ENCODE measurements at regions not wholly inside any gene's neighbourhood (a gene's known extent, or its start where the extent isn't known, plus 50 kb on each side); places are given as distances from the start of the nearest gene placed in this dataset.

DNA sequence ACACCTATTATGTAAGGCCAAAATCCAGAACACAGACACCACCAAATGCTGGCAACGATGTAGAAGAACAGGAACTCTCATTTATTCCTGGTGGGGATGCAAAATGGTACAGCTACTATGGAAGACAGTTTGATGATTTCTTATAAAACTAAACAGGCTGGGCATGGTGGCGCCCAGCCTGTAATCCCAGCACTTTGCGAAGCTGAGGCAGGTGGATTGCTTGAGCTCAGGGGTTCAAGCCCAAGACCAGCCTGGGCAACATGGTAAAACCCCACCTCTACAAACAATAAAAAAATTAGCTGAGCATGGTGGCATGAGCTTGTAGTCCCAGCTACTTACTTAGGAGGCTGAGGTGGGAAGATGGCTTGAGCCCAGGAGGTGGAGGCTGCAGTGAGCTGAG, 98.3 kb downstream of the TUBA3C start:
- no peak overlapping the region for H3K4me3 Mint-ChIP-seq
- no peak overlapping the region for H2AFZ ChIP-seq (ENCODE audit: low read length)
- no peaks in the 10 kb centered on the region for H3K4me1 Mint-ChIP-seq
- no peaks in the 10 kb centered on the region for H4K20me1 ChIP-seq (ENCODE audit: control insufficient read depth, insufficient read depth, insufficient read length)
- H3K18ac ChIP-seq (ENCODE audit: insufficient read length, low read depth, low read length), result no peak overlapping the region
- WGBS (ENCODE audit: extremely low coverage, insufficient read length, low lambda C conversion rate), result no CpG with 5 or more reads among the region's 3 CpGs
- H3T11ph ChIP-seq (ENCODE audit: low read length), result no peak overlapping the region
- no peak overlapping the region for H3K27ac Mint-ChIP-seq
- H3K4me1 ChIP-seq (ENCODE audit: insufficient read depth, low read length), result no peaks in the 10 kb centered on the region
- H2AK5ac ChIP-seq (ENCODE audit: insufficient read length, low read length), result no peak overlapping the region
- H3K36me3 Mint-ChIP-seq (ENCODE audit: insufficient read depth in 1 of 3, low read depth in 3 of 3), result peaks cover 22 to 35% (median 35%) of the 10 kb centered on the region in 3 experiments; a peak in 6 of 7 replicates
- H3K9ac ChIP-seq (ENCODE audit: extremely low read depth, insufficient read length, low read length), result no peak overlapping the region
- no peak overlapping the region for H3K27ac ChIP-seq (ENCODE audit: insufficient read length, low read depth, low read length)
- TF ChIP-seq, protein P1, sequence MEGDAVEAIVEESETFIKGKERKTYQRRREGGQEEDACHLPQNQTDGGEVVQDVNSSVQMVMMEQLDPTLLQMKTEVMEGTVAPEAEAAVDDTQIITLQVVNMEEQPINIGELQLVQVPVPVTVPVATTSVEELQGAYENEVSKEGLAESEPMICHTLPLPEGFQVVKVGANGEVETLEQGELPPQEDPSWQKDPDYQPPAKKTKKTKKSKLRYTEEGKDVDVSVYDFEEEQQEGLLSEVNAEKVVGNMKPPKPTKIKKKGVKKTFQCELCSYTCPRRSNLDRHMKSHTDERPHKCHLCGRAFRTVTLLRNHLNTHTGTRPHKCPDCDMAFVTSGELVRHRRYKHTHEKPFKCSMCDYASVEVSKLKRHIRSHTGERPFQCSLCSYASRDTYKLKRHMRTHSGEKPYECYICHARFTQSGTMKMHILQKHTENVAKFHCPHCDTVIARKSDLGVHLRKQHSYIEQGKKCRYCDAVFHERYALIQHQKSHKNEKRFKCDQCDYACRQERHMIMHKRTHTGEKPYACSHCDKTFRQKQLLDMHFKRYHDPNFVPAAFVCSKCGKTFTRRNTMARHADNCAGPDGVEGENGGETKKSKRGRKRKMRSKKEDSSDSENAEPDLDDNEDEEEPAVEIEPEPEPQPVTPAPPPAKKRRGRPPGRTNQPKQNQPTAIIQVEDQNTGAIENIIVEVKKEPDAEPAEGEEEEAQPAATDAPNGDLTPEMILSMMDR (conservative IDR thresholded peaks at IDR 0.05), result no peak
- peaks cover 99% of the 10 kb centered on the region in 2 experiments for H3K9me3 Mint-ChIP-seq
- H4K91ac ChIP-seq (ENCODE audit: insufficient read length, low read depth, low read length), result no peak overlapping the region
- H2BK120ac ChIP-seq (ENCODE audit: low read depth, low read length, poor library complexity, severe bottlenecking), result no peak overlapping the region
- H3K23ac ChIP-seq (ENCODE audit: insufficient read length, low read depth, low read length), result no peak overlapping the region
- no peak overlapping the region for H2BK15ac ChIP-seq (ENCODE audit: low read depth, low read length)
- H3K27me3 Mint-ChIP-seq (ENCODE audit: low read depth), result peaks cover 4% of the 10 kb centered on the region
- H3K79me1 ChIP-seq (ENCODE audit: insufficient read depth, low read depth, low read length, poor library complexity, severe bottlenecking), result no peaks in the 10 kb centered on the region
- peaks cover 93% of the 10 kb centered on the region for H3K9me3 ChIP-seq (ENCODE audit: control insufficient read depth, low read depth, low read length)
- no peak overlapping the region for H2BK12ac ChIP-seq (ENCODE audit: insufficient read length, low read depth, low read length)
- H2BK5ac ChIP-seq (ENCODE audit: insufficient read length, low read length), result no peak overlapping the region
- H3K4me2 ChIP-seq (ENCODE audit: insufficient read depth, insufficient read length, low read length), result no peak overlapping the region
- no peak overlapping the region for H3K4ac ChIP-seq (ENCODE audit: low read depth, low read length)
- no peaks in the 10 kb centered on the region for H3K79me2 ChIP-seq (ENCODE audit: insufficient read depth, low read length)
- no peak overlapping the region for H3K56ac ChIP-seq (ENCODE audit: insufficient read length, low read depth, low read length)
- no peaks in the 10 kb centered on the region for H3K23me2 ChIP-seq (ENCODE audit: insufficient read length, low read depth, low read length, poor library complexity, severe bottlenecking)
- H2BK20ac ChIP-seq (ENCODE audit: low read depth, low read length, poor library complexity, severe bottlenecking), result no peak overlapping the region
- no peaks in the 10 kb centered on the region for H3K27me3 ChIP-seq (ENCODE audit: insufficient read depth, low read length)
- H3K14ac ChIP-seq (ENCODE audit: insufficient read depth, low read length), result no peak overlapping the region
- no peak overlapping the region for H4K5ac ChIP-seq (ENCODE audit: insufficient read length, low read depth, low read length)
- no peak overlapping the region for H4K8ac ChIP-seq (replicated peaks; ENCODE audit: insufficient read length, low read depth, low read length)
- no peak for DNase-seq
